GM06990 (cell line): ENCODE measurements at regions not wholly inside any gene's neighbourhood (a gene's known extent, or its start where the extent isn't known, plus 50 kb on each side); places are given as distances from the start of the nearest gene placed in this dataset.
"Not testable (repeated sequence)": the region's sequence is repeated elsewhere in the genome, so short reads cannot be mapped to it uniquely, and the experiment has no call there.

Source experiments
- DNase-seq: peaks from one replicate; pipeline ENCODE4 v3.0.0-alpha.2; 2011; ENCODE audit not compliant: insufficient read length; ENCODE audit errors: extremely low read depth
- H3K27me3 ChIP-seq: replicated peaks from 2 replicates; pipeline ENCODE4 v1.6.0; 2011; ENCODE audit warnings: low read length; ENCODE audit not compliant: control insufficient read depth, insufficient read depth
- H3K36me3 ChIP-seq: 2 replicates; pipeline ENCODE4 v1.5.1; 2011; ENCODE audit warnings: low read length; ENCODE audit not compliant: control insufficient read depth, insufficient read depth
- H3K4me3 ChIP-seq: replicated peaks from 2 replicates; pipeline ENCODE4 v1.5.1; 2011; ENCODE audit warnings: low read depth, mild to moderate bottlenecking, control low read depth, low read length
- CTCF ChIP-seq: IDR thresholded peaks from 2 replicates; pipeline ENCODE4 v1.5.1; 2011; ENCODE audit warnings: low read length, control low read depth, mild to moderate bottlenecking, inconsistent platforms; ENCODE audit not compliant: insufficient read depth, poor library complexity, severe bottlenecking

GRCh38 chr2:145538661-145539350 is 1018.9 kb upstream of the ZEB2 start:
- no peak overlapping the region for H3K4me3 ChIP-seq
- H3K27me3 ChIP-seq: no peaks in the 10 kb centered on the region

GRCh38 chr2:145530653-145531052 is 1010.7 kb upstream of the ZEB2 start:
- TF ChIP-seq CTCF: no peak
- no peak for DNase-seq
- H3K4me3 ChIP-seq: no peak overlapping the region
- H3K27me3 ChIP-seq: no peaks in the 10 kb centered on the region
- no peaks in the 10 kb centered on the region for H3K36me3 ChIP-seq

More at GRCh38 chr2:145538661-145539350, 1018.9 kb upstream of the ZEB2 start:
- no peak for TF ChIP-seq CTCF
- H3K36me3 ChIP-seq: no peaks in the 10 kb centered on the region
- no peak for DNase-seq

GRCh38 chr2:145524836-145525235 is 1004.9 kb upstream of the ZEB2 start:
- no peaks in the 10 kb centered on the region for H3K36me3 ChIP-seq
- no peak overlapping the region for H3K4me3 ChIP-seq
- no peak for DNase-seq
- TF ChIP-seq CTCF: no peak
- no peaks in the 10 kb centered on the region for H3K27me3 ChIP-seq

DNA sequence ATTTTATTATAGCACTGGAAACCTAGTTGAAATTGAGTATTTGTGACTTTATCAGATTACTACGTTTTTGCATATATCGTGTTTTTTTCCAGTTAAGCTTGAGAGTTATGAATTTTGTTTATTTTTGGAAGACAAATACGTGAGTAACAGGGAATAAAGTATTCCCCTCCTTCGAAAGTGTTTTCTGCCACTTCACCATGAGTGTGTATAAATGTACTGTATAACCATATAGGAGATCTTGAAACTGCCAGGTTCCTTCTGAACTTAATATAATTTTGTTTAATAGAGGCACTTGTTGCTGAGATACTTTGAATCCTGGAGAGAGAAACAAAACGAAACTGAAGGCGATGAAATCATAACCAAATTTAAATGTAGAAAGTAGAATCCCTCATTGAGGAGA is 1004.4 kb upstream of the ZEB2 start:
- DNase-seq: no peak
- no peaks in the 10 kb centered on the region for H3K27me3 ChIP-seq
- H3K36me3 ChIP-seq: no peaks in the 10 kb centered on the region
- H3K4me3 ChIP-seq: no peak overlapping the region
- TF ChIP-seq CTCF: no peak

- not testable (repeated sequence) for H3K36me3 ChIP-seq, DNase-seq, H3K27me3 ChIP-seq, H3K4me3 ChIP-seq
These were observed 999.3 kb upstream of the ZEB2 start for GRCh38 chr2:145519254-145519653.

DNA sequence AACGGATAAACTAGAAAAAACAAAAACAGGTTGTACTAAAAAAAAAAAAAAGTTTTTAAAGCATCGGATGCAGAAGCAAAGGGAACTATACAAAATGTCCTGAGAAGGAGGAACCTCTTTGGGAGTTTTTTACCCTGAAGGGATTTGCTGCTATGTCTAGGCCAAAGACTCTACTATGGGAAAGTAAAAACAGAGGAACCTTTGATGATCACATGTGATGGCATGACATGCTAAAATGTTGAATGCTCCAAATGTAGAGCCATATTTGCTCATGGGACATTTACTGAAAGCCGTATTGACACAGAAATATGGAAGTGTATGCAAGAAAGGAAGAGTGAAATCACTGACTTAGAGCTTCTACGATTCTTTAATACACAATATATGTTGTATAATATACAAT is 992.0 kb upstream of the ZEB2 start:
- no peak for DNase-seq
- Histone ChIP-seq H3K36me3 (no peaks in the 10 kb centered on the region), H3K27me3 (no peaks in the 10 kb centered on the region), H3K4me3 (no peak overlapping the region)
- TF ChIP-seq CTCF: no peak
